HepG2 (cell line): ENCODE measurements at regions not wholly inside any gene's neighbourhood (a gene's known extent, or its start where the extent isn't known, plus 50 kb on each side); places are given as distances from the start of the nearest gene placed in this dataset.

Source experiments
- ATAC-seq: fragments of 200-7000 bp; cut with Tn5 transposase; 3 replicates; pipeline ENCODE4 v1.9.1; 2020; ENCODE audit warnings: mild to moderate bottlenecking, moderate library complexity
- BruUV-seq: library from RNA; stranded (reverse); fragments of 400-500 nt; replicated peaks from 2 replicates; lab custom pipeline; 2021; lab: Mats Ljungman, UMichigan
- CTCF ChIA-PET: fragments of 300-600 bp; formaldehyde crosslinking; extraction: SDS; loops from one replicate; lab custom pipeline; 2021; ENCODE audit warnings: low total read pairs, inconsistent platforms, low intra/inter-chr PET ratio; lab: Yijun Ruan, JAX
- POLR2A ChIA-PET: fragments of 350-600 bp; sonication (Branson Sonifier 250); formaldehyde crosslinking; loops from one replicate; lab custom pipeline; 2020; ENCODE audit warnings: antibody characterized with exemption, inconsistent platforms; lab: Yijun Ruan, JAX
- DNase-seq: peaks from one replicate; pipeline ENCODE4 v3.0.0-alpha.2; 2015; ENCODE audit warnings: low spot score
- FAIRE-seq: peaks from 3 replicates; lab custom pipeline; 2011; peaks lifted over from hg19 to GRCh38; lab: Jason Lieb, UNC
- H2AFZ ChIP-seq: one replicate; pipeline ENCODE4 v1.6.1; 2011; ENCODE audit warnings: low read length, inconsistent platforms
- H3K27ac ChIP-seq: fragments of 300-600 bp; 3 replicates; pipeline ENCODE4 v1.8.0; 2011; ENCODE audit warnings: mixed run types, mild to moderate bottlenecking, mixed read lengths, low read length, inconsistent platforms; ENCODE audit not compliant: insufficient read depth; ENCODE audit errors: extremely low read length
- H3K27me3 ChIP-seq, 2 experiments: fragments of 200-600 bp in 1 of 2; 2 replicates in 1 of 2; 3 replicates in 1 of 2; pipeline versions ENCODE4 v1.6.0 to v1.8.0; 2011; ENCODE audit warnings: low read length in 2 of 2, mild to moderate bottlenecking in 2 of 2, moderate library complexity in 2 of 2, inconsistent platforms in 1 of 2; ENCODE audit not compliant: insufficient read depth in 2 of 2, control insufficient read depth in 1 of 2
- H3K36me3 ChIP-seq, 2 experiments: fragments of 200-600 bp in 1 of 2; replicated peaks in 1 of 2; 2 replicates in 1 of 2; 3 replicates in 1 of 2; pipeline versions ENCODE4 v1.5.1 to v1.8.0; 2011; ENCODE audit warnings: low read length in 2 of 2, inconsistent platforms in 1 of 2; ENCODE audit not compliant: insufficient read depth in 2 of 2, control insufficient read depth in 1 of 2
- H3K4me1 ChIP-seq: 2 replicates; pipeline ENCODE4 v1.5.1; 2012; ENCODE audit warnings: low read length, inconsistent platforms; ENCODE audit not compliant: insufficient read depth
- H3K4me2 ChIP-seq: 2 replicates; pipeline ENCODE4 v1.6.0; 2011; ENCODE audit warnings: low read depth, low read length, inconsistent platforms
- H3K4me3 ChIP-seq, 3 experiments: fragments of 200-600 bp in 1 of 3; sonication (generic), shearing (Covaris generic) in 1 of 3; replicated peaks in 1 of 3; 2 replicates each; pipeline ENCODE4 v1.5.1; 2011 to 2016; ENCODE audit warnings: low read length in 3 of 3, inconsistent platforms in 2 of 3, low read depth in 2 of 3, mild to moderate bottlenecking in 2 of 3, control low read depth in 1 of 3, mixed read lengths in 1 of 3; ENCODE audit not compliant: insufficient read depth in 1 of 3
- H3K79me2 ChIP-seq: one replicate; pipeline ENCODE4 v1.6.1; 2011; ENCODE audit warnings: low read length, inconsistent platforms; ENCODE audit not compliant: insufficient read depth
- H3K9ac ChIP-seq: 2 replicates; pipeline ENCODE4 v1.6.0; 2011; ENCODE audit warnings: mild to moderate bottlenecking, low read depth, low read length, inconsistent platforms; ENCODE audit not compliant: insufficient read depth
- H3K9me3 ChIP-seq: 2 replicates; pipeline ENCODE4 v1.5.1; 2012; ENCODE audit warnings: mild to moderate bottlenecking, low read length
- H4K20me1 ChIP-seq: 2 replicates; pipeline ENCODE4 v1.6.0; 2011; ENCODE audit warnings: inconsistent platforms, mild to moderate bottlenecking, low read length, moderate library complexity; ENCODE audit not compliant: insufficient read depth
- CBFB ChIP-seq: sonication (generic); formaldehyde crosslinking; IDR thresholded peaks from 2 replicates; pipeline ENCODE4 v1.4.0; 2020; ENCODE audit warnings: missing genetic modification reagents
- DNMT3B ChIP-seq: conservative IDR thresholded peaks from 2 replicates; pipeline ENCODE4 v1.6.1; 2016; ENCODE audit warnings: missing biosample characterization, control low read depth
- GATAD2A ChIP-seq: IDR thresholded peaks from 2 replicates; pipeline ENCODE4 v1.6.1; 2016
- KDM4B ChIP-seq: sonication (generic); formaldehyde crosslinking; IDR thresholded peaks from 2 replicates; pipeline ENCODE4 v1.4.0; 2020; ENCODE audit warnings: missing genetic modification reagents
- KLF12 ChIP-seq: sonication (generic); formaldehyde crosslinking; IDR thresholded peaks from 2 replicates; pipeline ENCODE4 v1.4.0; 2020; ENCODE audit warnings: missing genetic modification reagents, borderline replicate concordance
- MEF2D ChIP-seq: sonication (generic); formaldehyde crosslinking; IDR thresholded peaks from 2 replicates; pipeline ENCODE4 v1.5.1; 2020; ENCODE audit warnings: mild to moderate bottlenecking, missing genetic modification reagents
- PCBP1 ChIP-seq: fragments of 200-400 bp; formaldehyde crosslinking; IDR thresholded peaks from 2 replicates; pipeline ENCODE4 v1.6.1; 2017; ENCODE audit warnings: mild to moderate bottlenecking, low read depth, low read length, borderline replicate concordance
- PPARG ChIP-seq: conservative IDR thresholded peaks from 2 replicates; pipeline ENCODE4 v1.6.1; 2016; ENCODE audit warnings: missing biosample characterization, missing genetic modification reagents
- SCMH1 ChIP-seq: sonication (generic); formaldehyde crosslinking; IDR thresholded peaks from 2 replicates; pipeline ENCODE4 v1.9.0; 2021; ENCODE audit warnings: missing genetic modification reagents, mild to moderate bottlenecking, borderline replicate concordance
- SMC3 ChIP-seq: IDR thresholded peaks from 2 replicates; pipeline ENCODE4 v1.6.1; 2011; ENCODE audit warnings: low read length, improper control_type of control experiment
- SP5 ChIP-seq: IDR thresholded peaks from 2 replicates; pipeline ENCODE4 v1.6.1; 2016; ENCODE audit warnings: low read depth, borderline replicate concordance
- TARDBP ChIP-seq: sonication (generic); formaldehyde crosslinking; IDR thresholded peaks from 2 replicates; pipeline ENCODE4 v1.8.0; 2022; ENCODE audit warnings: mild to moderate bottlenecking, missing genetic modification reagents
- TCF7L2 ChIP-seq: IDR thresholded peaks from 2 replicates; pipeline ENCODE4 v1.6.1; 2011; ENCODE audit warnings: mild to moderate bottlenecking, low read depth, low read length, moderate library complexity
- TOE1 ChIP-seq: sonication (generic); formaldehyde crosslinking; IDR thresholded peaks from 2 replicates; pipeline ENCODE4 v1.4.0; 2020; ENCODE audit warnings: mild to moderate bottlenecking, missing genetic modification reagents
- ZBTB20 ChIP-seq: sonication (generic); formaldehyde crosslinking; IDR thresholded peaks from 2 replicates; pipeline ENCODE4 v1.8.1; 2023; ENCODE audit warnings: missing genetic modification reagents, low read depth, mild to moderate bottlenecking, borderline replicate concordance
- ZNF367 ChIP-seq: sonication (generic); formaldehyde crosslinking; IDR thresholded peaks from 2 replicates; pipeline ENCODE4 v1.4.0; 2020; ENCODE audit warnings: missing genetic modification reagents, borderline replicate concordance
- ZNF773 ChIP-seq: sonication (generic); formaldehyde crosslinking; IDR thresholded peaks from 2 replicates; pipeline ENCODE4 v1.4.0; 2020; ENCODE audit warnings: missing genetic modification reagents, borderline replicate concordance
- WGBS: methylation state at CpG from one replicate; pipeline ENCODE4 v1.1.6; 2017; ENCODE audit warnings: low lambda C conversion rate; 5-methylcytosine and 5-hydroxymethylcytosine counted together
- in situ Hi-C: cut with HindIII; loops from 2 replicates; pipeline ENCODE4 v1.10.0; 2017; ENCODE audit warnings: low pct_unique_long_range_greater_than_20kb; ENCODE audit not compliant: extremely low pct_ligation_motif_present
- intact Hi-C: fragments of 100-400 bp; cut with micrococcal nuclease; formaldehyde crosslinking; loops from one replicate; pipeline ENCODE4 v1.10.0; 2022; ENCODE audit not compliant: unreplicated experiment
- TF ChIP-seq, protein P1 (sequence below): sonication (generic); formaldehyde crosslinking; IDR thresholded peaks from 2 replicates; pipeline ENCODE4 v1.4.0; 2020; ENCODE audit warnings: mild to moderate bottlenecking, missing genetic modification reagents
- TF ChIP-seq, protein P2 (sequence below): IDR thresholded peaks from 2 replicates; pipeline ENCODE4 v1.6.1; 2012; ENCODE audit warnings: low read depth, low read length, improper control_type of control experiment
- TF ChIP-seq, protein P3 (sequence below): sonication (generic); formaldehyde crosslinking; IDR thresholded peaks from 2 replicates; pipeline ENCODE4 v1.8.0; 2022; ENCODE audit warnings: low read depth, missing genetic modification reagents

DNA sequence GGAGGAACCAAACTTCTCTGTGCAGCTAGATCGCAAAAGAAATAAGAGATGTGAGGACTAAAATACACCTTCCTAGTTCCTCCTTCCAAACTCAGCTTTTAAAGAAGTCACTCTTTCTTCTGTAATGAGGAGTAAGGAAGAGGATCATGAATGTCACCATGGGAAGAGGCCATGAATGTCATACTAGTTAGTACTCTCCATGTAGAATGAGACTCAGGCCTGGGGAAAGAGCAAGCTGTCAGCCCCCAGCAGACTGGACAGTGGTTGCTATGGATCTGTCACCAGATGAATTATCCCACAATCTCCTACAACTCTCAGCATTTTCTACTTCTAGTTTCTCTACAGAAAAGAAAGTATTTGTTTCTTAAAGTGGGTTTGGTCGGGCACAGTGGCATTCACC, 57.1 kb upstream of the PRDM8 start:
- intact Hi-C loops = no loop called here
- ChIA-PET POLR2A (no interaction called here), CTCF (no interaction called here)
- Histone ChIP-seq H3K4me2 (no peak overlapping the region), H3K4me3 (no peak overlapping the region), H3K4me1 (no peaks in the 10 kb centered on the region), H3K27ac (no peak overlapping the region), H3K9ac (no peak overlapping the region), H3K27me3 (no peaks in the 10 kb centered on the region), H3K36me3 (no peaks in the 10 kb centered on the region)
- DNase-seq (no peak), FAIRE-seq (no peak)
- BruUV-seq = no TSS peak
- 2% methylated on average over 2 of the region's 2 CpGs for WGBS
- no peak for TF ChIP-seq TCF7L2
- no peak for TF ChIP-seq TOE1 (CRISPR knock-in tag)
- TF ChIP-seq CBFB (CRISPR knock-in tag) = no peak
- TF ChIP-seq, protein P1, sequence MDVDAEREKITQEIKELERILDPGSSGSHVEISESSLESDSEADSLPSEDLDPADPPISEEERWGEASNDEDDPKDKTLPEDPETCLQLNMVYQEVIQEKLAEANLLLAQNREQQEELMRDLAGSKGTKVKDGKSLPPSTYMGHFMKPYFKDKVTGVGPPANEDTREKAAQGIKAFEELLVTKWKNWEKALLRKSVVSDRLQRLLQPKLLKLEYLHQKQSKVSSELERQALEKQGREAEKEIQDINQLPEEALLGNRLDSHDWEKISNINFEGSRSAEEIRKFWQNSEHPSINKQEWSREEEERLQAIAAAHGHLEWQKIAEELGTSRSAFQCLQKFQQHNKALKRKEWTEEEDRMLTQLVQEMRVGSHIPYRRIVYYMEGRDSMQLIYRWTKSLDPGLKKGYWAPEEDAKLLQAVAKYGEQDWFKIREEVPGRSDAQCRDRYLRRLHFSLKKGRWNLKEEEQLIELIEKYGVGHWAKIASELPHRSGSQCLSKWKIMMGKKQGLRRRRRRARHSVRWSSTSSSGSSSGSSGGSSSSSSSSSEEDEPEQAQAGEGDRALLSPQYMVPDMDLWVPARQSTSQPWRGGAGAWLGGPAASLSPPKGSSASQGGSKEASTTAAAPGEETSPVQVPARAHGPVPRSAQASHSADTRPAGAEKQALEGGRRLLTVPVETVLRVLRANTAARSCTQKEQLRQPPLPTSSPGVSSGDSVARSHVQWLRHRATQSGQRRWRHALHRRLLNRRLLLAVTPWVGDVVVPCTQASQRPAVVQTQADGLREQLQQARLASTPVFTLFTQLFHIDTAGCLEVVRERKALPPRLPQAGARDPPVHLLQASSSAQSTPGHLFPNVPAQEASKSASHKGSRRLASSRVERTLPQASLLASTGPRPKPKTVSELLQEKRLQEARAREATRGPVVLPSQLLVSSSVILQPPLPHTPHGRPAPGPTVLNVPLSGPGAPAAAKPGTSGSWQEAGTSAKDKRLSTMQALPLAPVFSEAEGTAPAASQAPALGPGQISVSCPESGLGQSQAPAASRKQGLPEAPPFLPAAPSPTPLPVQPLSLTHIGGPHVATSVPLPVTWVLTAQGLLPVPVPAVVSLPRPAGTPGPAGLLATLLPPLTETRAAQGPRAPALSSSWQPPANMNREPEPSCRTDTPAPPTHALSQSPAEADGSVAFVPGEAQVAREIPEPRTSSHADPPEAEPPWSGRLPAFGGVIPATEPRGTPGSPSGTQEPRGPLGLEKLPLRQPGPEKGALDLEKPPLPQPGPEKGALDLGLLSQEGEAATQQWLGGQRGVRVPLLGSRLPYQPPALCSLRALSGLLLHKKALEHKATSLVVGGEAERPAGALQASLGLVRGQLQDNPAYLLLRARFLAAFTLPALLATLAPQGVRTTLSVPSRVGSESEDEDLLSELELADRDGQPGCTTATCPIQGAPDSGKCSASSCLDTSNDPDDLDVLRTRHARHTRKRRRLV (CRISPR knock-in tag) = no peak
- no peak for TF ChIP-seq PPARG (CRISPR knock-in tag)
- TF ChIP-seq, protein P2, sequence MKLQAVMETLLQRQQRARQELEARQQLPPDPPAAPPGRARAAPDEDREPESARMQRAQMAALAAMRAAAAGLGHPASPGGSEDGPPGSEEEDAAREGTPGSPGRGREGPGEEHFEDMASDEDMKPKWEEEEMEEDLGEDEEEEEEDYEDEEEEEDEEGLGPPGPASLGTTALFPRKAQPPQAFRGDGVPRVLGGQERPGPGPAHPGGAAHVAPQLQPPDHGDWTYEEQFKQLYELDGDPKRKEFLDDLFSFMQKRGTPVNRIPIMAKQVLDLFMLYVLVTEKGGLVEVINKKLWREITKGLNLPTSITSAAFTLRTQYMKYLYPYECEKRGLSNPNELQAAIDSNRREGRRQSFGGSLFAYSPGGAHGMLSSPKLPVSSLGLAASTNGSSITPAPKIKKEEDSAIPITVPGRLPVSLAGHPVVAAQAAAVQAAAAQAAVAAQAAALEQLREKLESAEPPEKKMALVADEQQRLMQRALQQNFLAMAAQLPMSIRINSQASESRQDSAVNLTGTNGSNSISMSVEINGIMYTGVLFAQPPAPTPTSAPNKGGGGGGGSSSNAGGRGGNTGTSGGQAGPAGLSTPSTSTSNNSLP = no peak
- no peak for TF ChIP-seq GATAD2A
- no peak for TF ChIP-seq TARDBP (CRISPR knock-in tag)
- TF ChIP-seq SP5 = no peak
- TF ChIP-seq MEF2D (CRISPR knock-in tag) = no peak
- TF ChIP-seq ZNF367 = no peak
- TF ChIP-seq KLF12 (CRISPR knock-in tag) = no peak
- TF ChIP-seq, protein P3, sequence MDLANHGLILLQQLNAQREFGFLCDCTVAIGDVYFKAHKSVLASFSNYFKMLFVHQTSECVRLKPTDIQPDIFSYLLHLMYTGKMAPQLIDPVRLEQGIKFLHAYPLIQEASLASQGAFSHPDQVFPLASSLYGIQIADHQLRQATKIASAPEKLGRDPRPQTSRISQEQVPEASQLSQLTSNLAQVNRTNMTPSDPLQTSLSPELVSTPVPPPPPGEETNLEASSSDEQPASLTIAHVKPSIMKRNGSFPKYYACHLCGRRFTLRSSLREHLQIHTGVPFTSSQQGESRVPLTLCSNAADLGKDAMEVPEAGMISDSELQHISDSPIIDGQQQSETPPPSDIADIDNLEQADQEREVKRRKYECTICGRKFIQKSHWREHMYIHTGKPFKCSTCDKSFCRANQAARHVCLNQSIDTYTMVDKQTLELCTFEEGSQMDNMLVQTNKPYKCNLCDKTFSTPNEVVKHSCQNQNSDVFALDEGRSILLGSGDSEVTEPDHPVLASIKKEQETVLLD (CRISPR knock-in tag) = no peak
- TF ChIP-seq DNMT3B (CRISPR knock-in tag) = no peak
- no peak for TF ChIP-seq ZBTB20 (CRISPR knock-in tag)
- TF ChIP-seq ZNF773 (CRISPR knock-in tag) = no peak
- no peak for TF ChIP-seq KDM4B (CRISPR knock-in tag)
- TF ChIP-seq SMC3 = no peak
- TF ChIP-seq SCMH1 = no peak
- TF ChIP-seq PCBP1 = no peak
- TF ChIP-seq, all 625 proteins: peak for 0
- no peak for ATAC-seq
- Histone ChIP-seq H2AFZ (no peak overlapping the region), H4K20me1 (no peaks in the 10 kb centered on the region), H3K9me3 (no peaks in the 10 kb centered on the region), H3K79me2 (no peaks in the 10 kb centered on the region)
- in situ Hi-C loops = no loop called here
